Eye (tissue), 1 donor: ENCODE measurements at regions not wholly inside any gene's neighbourhood (a gene's known extent, or its start where the extent isn't known, plus 50 kb on each side); places are given as distances from the start of the nearest gene placed in this dataset.
"Not testable (repeated sequence)": the region's sequence is repeated elsewhere in the genome, so short reads cannot be mapped to it uniquely, and the experiment has no call there.

Experiments
- DNase-seq: peaks from one replicate; pipeline ENCODE4 v3.0.0-alpha.2; 2015

DNA sequence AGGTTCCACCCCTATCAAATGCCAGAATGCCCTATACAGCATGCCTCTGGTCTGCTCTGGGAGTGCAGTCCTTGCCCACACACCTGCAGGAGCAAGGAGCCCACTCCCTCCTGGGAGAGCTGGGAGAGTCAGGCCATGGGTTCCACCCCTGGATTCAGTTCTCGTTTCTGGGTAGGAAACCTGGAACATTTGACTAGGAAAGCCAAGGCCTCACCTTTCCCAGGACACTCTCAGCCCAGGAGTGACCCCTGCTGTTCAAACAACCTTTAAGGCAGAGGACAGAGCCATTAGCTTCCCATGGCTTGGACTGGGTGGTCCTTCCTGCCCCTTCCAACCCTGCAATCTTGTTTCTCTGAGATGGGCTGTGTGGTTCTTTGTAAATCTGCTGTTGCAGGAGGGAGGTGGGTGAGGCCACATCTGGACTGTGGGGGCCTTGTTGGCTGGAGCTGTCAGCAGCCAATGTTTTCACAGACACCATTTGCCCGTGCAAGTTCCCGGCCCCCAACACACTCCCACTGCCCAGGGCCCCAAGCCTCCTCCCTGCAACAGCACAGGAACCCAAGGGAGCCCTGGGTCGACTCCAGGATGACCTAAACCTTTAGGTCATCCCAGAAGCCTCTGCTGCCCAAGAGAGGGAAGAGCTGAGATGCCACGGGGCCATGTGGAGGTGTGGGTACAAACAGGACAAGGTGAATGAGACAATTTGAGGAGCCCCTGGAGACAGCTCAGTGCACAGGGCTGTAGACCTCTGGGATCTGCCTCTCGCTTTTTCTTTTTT is 104.4 kb downstream of the PJA1 start:
- DNase-seq, result peak; percentile 57

DNA sequence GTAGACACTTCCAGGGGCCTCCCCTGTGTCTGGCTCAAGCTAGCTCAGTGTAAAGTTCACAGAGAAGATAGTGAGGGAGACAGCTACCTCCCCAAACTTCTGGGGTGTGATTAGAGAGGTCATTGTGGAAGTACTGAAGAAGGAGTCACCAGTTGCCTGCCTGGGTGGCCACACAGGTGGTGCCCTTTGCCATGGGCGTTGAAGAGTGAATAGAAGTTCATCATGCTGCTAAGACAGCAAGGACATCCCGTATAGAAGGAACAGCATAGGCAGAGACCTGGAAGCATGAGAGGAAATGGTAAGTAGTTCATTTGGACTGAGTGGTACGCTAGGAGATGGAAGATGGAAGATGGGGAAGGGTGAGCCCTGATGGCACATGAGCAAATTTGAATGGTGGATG is 110.1 kb downstream of the PJA1 start:
- DNase-seq, result no peak

DNA sequence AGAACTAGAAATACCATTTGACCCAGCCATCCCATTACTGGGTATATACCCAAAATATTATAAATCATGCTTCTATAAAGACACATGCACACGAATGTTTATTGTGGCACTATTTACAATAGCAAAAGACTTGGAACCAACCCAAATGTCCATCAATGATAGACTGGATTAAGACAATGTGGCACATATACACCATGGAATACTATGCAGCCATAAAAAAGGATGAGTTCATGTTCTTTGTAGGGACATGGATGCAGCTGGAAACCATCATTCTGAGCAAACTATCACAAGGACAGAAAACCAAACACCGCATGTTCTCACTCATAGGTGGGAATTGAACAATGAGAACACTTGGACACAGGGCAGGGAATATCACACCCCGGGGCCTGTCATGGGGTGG is 110.8 kb downstream of the PJA1 start:
- not testable (repeated sequence) for DNase-seq

GRCh38 chrX:69051901-69052300 is 113.4 kb downstream of the PJA1 start:
- DNase-seq, result no peak

GRCh38 chrX:69050051-69050765 is 115.0 kb downstream of the PJA1 start:
- no peak for DNase-seq

- DNase-seq, result no peak
Measured at GRCh38 chrX:69046996-69047490, 118.2 kb downstream of the PJA1 start.

DNA sequence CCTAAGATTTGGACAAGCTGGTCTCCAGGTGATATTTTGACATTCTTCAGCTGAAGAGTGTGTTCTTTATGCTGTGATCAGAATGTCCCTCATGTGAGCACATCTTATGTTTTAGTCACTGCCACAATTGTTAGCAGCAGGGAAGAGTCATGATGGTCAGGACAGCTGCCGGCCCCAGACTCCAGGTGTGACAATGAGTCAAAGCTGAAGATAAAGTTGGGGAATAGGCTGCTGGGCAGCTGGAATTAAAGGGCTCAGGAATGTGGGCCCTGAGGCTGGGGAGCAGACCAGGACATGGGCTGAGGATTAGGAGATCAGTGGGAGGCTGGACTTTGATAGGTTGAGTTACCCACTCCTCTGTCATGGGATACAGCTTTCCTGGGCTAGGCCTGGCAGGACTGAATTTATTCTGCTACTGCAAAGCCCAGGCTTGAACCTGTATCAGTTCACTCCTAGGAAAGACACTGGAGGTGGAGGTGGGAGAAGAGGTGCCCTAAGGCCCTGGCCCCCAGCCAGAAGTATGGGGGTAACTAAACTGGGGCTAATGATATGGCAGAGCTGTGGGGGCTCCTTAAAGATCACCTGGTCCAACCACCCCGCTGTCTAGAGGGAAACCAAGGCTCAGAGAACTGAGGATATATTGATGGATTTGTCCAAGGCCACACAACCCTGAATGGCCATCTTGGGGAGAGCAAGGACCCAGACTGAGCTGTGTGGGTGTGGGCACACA is 119.5 kb downstream of the PJA1 start:
- no peak for DNase-seq

DNA sequence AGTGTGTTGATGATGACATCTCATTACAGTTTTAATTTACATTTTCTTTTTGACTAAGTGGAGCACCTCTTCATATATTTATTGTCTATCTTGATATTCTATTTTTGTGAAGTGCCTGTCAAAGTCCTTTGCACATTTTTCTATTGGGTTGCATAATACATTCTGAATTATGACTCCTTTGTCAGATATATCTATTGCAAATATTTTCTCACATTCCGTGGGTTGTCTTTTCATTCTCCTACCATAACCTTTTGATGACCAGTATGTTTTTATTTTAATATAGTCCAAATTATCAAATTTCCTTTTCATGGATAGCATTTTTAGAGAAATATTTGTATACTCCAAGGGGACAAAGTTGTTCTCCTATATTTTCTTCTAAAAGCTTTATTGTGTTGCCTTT is 126.4 kb downstream of the PJA1 start:
- DNase-seq, result no peak

DNA sequence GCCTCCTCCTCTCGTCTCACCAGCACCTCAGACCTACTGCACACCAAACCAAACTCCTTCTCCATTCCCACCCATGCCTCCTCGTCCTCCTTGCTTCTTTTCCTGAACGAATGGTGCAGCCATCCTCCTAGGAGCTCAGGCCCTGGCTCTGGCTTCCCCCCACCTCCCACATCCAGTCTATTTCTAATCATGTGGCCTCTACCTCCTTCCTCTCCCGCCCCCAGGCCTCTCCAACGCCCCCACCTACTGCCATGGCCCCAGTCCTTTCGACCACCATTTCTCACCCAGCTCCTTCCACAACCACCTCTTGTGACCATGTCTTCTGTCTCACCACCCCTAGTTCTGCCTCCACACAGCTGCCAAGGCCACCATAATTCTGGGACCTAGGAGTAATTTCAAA is 127.1 kb downstream of the PJA1 start:
- no peak for DNase-seq

GRCh38 chrX:69037786-69038185 is 127.5 kb downstream of the PJA1 start:
- DNase-seq, result no peak

DNA sequence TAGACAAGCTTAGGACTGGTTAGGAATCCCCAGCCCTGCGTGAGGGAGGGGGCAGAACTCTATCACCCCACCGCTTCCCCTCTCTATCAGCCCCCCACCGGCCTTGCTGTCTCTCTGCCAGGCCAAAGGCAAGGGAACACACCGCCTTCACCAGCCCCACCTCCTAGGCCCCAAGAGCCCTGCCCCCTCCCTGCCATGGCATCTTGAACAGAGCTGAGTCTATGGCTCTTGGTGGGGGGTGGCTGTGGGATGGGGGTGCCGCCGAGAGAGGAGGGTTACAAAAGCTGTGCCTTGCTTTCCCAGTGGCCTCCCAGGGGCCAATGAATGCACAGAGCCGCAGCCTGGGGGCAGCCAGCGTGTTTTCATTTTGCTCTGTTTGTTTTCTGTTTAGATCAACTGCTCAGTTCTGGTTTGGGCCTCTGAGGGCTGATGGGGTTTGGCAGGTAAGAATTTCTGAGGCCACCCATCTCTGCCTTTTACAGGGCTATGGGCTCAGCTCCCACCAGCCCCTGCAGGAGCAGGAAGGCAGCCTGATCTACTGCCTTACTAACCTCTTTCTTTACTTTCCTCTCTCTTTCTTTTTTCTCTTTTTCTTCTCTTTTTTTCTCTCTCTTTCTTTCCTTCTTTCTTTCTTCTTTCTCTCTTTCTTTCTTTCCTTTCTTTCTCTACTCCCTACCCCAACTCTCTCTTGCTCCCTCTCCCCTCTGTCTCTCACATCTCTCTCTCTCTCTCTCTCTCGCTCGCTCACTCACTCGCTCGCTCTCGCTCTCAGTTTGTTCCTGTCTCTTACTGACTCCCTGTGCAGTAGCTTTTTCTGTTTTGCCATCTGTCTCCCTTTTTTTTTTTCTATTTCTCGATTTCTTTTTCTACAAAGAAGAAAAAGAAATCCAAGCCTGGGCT is 128.3 kb downstream of the PJA1 start:
- peak; percentile 32 for DNase-seq

DNA sequence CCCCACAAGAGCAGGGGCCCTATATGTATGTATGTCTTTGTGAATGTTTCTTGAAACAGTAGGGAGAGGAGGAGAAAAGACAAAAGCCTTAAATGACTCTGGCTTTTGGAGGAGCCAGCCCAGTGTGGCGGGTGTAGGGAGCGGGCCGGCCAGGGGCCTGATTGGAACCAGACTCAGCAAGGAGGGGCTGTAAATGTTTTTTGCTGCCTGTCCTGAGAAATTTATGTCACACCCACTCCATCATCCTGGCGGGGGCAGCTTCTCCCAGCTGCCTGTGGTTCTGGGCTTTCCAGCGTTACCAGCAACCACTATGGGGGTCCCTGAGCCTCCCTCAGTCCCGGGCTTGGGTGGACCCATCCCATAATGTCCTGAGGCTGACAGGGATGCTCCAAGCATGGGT is 130.8 kb downstream of the PJA1 start:
- DNase-seq, result no peak

DNA sequence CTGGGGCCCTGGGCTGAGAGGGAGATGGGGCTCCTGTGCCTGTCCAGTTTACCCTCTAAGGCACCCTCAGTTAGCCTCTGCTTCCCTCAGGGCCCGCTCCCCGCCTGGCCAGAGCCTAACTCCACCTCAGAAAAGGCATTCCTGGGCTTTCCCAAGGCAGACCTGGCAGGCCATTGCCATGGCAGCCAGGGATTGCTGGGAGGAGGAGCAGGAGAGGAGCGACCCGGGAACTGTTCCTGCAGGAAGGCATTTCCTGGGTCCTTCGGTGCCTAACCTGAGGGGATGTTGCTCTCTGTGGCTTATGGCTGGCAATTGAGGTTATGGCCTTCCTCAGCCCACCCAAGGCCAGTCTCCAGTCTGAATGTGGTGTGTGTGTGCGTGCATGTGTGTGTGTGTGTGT is 131.3 kb downstream of the PJA1 start:
- no peak for DNase-seq

DNA sequence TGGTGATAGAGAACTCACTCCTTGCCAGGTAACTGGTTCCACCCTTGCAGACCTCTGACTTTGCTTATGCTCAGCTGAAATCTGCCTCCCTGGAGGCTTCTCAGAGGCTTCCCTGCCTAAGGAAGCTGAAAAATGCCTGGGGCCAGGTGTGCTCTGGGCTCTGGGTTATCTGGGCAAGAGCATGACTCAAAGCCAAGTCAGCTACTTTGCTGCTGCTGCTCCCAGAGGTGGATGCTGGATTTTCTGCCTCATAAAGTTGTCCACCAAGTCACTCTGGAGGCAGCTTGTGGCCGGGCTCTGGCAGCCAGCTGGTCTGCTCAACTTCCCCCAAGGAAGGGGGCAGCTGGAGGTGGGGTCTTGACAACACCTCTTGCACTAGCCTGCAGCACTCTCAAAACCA is 132.7 kb downstream of the PJA1 start:
- DNase-seq, result no peak

DNA sequence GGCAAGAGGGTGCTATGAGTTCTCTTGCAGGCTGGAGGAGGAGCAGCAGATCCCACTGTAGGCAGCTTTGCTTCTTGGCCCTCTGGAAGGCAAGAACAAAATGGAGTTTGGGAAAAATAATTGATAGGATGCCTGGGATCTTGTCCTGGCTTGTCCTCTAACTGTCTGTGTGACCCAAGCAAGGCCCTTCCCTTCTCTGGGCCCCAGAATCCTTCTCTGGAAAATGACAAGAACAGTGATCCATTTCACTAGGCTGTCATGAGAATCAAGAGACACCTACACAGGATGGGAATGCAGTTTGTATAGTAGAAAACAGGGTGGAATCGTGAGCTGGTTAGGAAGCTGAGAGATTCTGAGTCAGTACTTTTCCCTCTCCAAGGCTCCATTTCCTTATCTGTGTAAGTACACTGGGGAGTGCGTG is 133.3 kb downstream of the PJA1 start:
- no peak for DNase-seq

DNA sequence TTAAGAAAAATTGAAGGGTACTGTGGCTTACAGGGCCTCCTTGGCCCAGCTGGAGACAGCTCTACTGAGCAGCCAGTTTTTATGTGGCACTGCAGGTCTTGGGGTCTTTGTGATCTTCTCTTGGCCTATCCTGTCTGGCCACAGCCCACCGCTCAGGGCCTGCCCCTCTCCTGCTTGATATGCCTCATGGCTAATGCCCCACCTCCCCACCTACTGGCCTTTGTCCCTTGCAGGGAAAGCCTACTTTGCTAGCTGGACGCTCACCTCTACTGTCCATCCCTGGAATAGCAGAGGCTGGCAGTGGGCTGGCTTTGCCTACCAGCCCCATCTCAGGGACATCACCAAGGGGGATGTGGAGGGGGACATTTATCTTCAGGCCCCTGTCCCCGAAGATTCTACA is 134.1 kb downstream of the PJA1 start:
- no peak for DNase-seq

GRCh38 chrX:69029771-69030170 is 135.5 kb downstream of the PJA1 start:
- no peak for DNase-seq

- no peak for DNase-seq
Measured at GRCh38 chrX:69028761-69029120, 136.5 kb downstream of the PJA1 start.

DNA sequence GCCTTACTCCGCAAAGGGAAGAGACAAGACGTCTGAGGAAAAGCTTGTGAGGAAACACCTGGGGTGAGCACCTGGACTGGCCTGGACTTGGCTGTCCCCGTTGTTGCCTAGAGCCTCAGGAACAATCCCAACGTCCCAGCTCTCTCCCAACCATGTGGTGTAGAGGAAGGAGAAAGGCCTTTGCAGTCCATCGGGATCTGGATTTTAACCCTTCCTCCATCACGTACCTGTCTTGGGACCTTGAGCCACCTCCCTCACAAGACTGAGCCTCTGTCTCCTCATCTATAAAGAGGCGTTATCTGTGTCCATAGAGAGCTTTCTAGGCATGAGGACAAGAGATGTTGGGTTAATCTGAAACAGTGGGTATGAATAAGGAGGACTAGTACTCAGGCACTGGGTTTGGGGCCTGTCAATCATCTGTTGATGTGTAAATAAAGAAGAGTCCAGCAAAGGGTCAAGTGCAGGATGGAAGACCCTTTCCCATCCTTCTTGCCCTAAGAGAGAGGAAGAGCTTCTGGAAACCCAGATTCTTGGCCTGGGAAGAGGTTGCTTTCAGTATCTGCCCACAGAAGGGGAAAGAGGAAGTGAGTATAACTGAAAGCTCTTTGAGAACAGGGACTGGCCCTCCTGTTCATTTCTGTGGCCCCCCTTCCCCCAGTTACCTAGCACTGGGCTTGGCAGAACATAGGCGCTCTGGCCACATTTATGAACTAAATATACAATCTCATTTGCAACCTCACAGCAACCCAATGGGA is 137.1 kb downstream of the PJA1 start:
- no peak for DNase-seq

GRCh38 chrX:69027181-69028005 is 137.9 kb downstream of the PJA1 start:
- no peak for DNase-seq

GRCh38 chrX:69025802-69026301 is 139.4 kb downstream of the PJA1 start:
- DNase-seq, result no peak
